Renal cortex interstitium (tissue), 11 donors: ENCODE measurements at regions not wholly inside any gene's neighbourhood (a gene's known extent, or its start where the extent isn't known, plus 50 kb on each side); places are given as distances from the start of the nearest gene placed in this dataset.

Experiments
- DNase-seq, 11 donors: peaks; one replicate each; pipeline ENCODE4 v3.0.0-alpha.2; 2013; ENCODE audit warnings: low read depth in 9 of 11, low spot score in 4 of 11; ENCODE audit errors: extremely low read depth in 1 of 11

DNA sequence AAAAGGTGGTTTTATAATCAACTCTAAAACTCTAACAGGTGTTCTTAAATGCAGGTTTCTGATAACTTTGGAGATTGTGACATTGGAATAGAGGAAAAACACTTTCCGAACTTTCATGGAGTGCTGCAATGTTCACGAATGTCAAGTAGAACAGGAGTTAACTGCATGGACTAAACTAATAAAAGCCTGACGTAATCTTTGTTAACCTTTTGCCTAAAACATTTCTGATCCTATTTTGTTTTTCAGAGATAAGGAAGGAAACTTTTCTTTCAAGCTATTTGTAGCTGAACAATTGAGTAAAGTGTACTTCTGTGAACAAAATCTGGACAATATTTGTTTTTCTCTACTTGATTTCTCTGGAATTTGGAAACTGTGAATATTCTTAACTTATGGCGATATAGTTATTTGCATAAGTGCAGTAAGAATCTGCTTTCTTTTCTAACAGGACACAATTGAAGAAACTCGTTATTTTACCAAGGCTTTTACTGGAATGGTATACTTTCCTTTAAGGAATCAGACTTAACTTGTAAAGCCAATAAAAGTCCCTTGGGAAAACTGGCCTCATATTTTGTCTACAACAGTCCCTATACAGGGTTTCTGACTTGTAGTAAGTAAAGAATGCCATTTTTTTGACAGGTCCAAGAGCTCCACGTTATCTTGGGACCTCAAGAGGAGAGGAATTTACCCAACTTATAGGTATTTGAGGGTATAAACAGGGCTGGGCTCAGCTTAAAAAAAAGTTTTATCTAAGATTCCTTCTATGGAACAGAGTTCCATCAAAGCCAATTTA lies 154.7 kb downstream of the NXNL2 start:
- no peak for DNase-seq

DNA sequence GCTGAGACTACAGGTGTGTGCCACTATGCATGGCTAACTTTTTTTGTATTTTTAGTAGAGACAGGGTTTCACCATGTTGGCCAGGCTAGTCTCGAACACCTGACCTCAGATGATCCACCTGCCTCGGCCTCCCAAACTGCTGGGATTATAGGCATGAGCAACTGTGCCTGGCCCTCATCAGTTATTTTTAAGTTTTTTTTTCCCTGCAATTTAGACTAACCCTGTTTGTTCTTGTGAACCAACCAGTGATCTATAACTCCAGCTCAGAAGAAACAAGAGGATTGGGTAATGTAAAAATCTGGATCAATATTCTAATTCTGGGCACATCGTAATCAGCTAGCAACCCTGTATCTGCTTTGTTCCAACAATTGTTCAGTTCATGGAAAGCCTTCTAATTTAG lies 155.7 kb downstream of the NXNL2 start:
- DNase-seq = no peak

DNA sequence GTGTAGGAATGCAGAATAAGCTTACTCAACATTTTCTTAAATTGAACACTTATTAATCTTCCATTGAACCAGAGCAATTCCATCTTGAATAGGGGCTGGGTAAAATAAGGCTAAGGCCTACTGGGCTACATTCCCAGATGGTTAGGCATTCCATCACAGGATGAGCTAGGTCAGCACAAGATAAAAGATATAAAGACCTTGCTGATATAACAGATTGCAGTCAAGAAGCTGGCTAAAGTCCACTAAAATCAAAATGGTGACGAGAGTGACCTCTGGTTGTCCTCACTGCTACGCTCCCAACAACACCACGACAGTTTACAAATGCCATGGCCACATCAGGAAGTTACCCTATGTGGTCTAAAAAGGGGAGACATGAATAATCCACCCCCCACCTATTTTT lies 156.1 kb downstream of the NXNL2 start:
- DNase-seq = no peak

DNA sequence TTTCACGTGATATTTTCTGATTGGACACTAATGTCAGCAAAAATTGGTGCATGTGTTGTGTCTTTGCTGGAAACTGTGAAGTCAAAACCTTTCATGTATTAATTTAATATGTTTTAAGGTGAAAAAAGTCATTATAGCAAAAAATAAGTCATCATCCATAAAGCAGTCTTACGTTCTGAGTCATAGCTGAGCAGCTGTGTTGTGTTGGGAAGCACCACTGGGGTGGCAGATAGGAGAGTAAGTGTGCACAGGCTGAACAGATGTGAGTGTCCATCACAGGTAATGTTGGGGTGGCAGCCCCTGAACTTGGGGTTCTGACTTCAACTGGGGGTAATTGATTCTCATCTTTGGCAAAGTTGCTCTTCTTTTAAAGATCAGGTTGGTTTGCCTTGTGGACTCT lies 156.8 kb downstream of the NXNL2 start:
- no peak for DNase-seq

DNA sequence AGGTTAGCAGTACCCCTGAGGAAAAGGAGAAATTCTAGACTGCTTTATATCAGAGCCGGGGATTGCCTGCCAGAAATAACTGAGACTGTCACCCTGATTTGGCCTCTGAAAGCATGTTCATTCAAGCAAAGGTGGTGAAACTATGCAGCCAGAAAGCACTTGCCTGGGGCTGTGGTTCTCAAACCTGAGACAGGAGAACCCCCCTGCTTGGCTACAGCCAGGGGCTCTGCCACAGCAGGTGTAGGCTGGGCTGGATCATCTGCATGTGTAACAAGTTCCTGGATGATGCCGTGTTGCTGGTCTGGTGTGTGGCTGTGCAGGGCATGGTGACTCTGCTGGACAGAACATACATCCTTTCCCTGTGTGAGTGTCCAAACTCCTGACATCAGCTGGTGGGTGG lies 157.8 kb downstream of the NXNL2 start:
- no peak for DNase-seq

DNA sequence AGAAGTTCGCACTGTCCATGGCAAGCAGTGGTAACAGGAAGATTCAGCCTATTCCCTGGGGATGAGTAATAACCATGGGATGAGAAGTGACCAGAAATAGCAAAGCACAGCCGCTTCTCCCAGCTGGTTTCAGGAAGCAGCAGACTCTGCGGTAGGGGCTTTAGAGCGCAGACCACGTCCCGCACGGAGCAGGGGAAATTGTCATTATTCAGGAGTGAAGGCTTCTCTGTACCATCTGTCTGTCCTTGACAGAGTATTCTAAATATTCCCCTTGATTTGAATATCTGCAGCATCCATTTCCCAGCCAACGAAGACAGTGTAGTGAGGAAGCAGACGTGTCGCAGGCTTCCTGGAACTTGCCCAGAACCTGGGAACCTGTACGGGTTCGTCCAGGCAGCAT lies 159.6 kb downstream of the NXNL2 start:
- DNase-seq = no peak

DNA sequence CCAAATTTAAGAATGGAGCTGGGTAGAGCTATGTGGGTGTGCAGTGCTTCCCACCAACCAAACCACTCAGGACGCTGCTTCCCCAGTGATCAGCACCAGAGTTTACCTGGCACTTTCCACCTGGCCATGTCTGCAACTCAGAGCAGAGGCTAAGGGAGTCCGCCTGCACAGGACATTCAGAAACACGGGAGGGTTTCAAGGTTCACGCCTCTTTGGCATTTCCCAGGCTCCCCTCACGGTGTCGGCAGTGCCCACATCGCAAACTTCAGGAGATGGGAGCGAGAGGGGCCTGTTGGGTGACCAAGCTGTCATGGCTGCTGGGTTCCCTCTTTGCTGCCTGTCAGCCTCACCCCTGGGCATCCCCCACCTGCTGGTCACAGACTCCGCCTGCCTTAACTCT lies 161.5 kb downstream of the NXNL2 start:
- no peak for DNase-seq

DNA sequence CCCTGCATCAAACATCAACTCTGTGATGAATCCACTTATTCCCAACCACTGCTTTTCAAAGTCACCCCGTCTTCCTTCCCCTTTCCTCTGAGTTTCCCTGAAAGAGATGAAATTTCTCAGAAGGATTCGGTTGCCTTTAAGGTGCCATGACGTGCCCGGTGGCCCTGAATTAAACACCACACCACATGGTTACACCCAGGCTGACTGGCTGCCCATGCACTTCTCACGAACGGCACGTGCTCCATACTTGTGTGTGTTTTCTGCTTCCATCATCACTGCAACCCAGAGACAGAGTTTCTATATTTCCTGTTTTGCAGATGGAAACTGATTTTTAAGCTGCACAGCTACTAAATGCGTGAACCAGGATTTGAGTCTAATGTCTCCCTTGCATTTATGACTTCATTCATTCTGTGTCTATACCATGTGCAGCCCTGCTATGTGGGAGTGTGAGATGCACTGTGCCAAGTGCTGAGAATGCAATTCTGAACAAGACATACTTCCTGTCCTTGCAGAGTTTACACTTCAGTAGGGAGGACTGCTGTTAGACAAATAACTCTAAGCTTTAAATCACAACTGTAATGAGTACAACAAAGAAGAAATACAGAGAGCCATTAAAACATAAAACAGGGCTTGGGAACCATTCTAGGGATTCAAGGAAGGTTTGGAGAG lies 162.9 kb downstream of the NXNL2 start:
- peak in 5 of 11 donors; percentile 41 to 71 (median 52) for DNase-seq

DNA sequence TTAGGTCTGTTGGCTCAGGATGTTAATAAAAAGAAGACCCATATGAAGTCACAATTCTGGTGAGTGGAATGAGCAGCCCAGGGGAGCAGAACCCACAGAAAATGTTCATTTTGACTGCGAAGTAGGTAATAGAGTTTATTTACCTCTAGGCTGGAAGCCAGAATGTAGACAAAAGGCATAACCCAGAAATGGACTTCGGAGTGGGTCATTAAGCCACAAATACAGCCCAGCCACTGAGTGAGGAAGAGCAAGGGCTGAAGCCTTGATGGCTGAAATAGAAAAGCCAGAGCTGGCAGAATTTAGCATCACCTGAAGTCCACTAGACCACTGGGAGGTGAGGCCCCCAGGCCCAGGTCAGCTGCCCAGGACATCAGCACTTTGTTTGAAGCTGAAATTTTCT lies 168.0 kb downstream of the NXNL2 start:
- DNase-seq = no peak

DNA sequence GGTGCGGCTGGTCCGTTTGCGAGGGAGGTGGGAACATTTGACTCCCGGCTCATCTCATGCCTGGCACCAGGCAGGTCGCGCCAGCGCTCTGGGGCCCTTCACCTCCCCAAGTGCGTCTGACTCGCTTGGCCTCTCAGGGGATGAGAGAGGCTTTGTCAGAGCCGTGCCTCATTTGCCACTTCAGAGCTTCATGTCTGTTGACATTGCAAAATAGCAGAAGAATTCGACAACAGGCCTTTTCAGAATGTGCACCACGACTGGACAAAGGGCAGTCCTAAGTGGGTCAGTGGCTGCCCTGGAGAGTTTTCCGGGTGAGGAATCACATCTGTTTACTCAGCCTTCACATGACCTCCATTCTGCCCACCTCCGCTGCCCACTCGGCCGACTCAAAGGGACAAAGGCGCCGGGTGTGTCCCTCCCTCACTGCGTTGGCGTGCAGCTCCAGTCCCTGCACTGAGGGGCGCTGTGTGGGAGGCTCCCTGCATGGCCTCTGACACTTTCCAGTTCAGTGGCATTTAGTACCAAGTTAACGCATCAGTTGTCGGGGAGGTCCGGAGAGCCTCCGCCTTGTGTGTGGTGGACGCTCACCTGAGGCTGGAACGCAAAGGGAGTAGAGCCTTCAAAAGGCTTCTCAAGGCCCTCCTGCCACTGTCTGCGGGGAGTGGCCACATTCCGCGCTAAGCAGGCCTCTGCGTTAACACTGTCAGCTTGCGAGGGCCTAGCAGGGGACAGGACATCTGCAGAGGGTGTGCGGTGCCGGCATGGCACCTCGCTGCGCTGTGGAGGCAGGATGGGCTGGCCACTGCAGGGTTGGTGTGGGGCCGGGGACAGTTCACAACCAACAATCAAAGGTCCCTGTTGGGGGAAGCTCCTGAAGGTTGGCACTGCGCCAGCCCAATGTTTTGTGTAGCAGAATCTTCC lies 171.5 kb downstream of the NXNL2 start:
- DNase-seq = peak in 5 of 11 donors; percentile 61 to 75 (median 68)

DNA sequence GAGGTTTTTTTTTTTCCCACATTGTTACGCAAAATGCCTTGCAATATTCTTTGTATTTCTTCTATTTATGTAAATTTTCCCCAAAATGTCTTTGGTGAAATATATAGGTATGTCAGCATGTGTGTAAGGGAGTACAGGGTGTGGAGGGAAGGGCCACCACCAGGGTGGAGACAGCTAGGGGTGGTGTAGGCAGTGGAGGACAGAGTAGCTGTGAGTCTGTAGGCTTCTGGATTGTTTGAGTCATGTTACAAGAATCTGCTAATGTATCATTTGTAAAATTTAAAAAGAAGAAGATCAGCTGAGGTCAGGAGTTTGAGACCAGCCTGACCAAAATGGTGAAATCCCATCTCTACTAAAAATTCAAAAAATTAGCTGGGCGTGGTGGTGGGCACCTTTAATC lies 175.5 kb downstream of the NXNL2 start:
- no peak for DNase-seq

DNA sequence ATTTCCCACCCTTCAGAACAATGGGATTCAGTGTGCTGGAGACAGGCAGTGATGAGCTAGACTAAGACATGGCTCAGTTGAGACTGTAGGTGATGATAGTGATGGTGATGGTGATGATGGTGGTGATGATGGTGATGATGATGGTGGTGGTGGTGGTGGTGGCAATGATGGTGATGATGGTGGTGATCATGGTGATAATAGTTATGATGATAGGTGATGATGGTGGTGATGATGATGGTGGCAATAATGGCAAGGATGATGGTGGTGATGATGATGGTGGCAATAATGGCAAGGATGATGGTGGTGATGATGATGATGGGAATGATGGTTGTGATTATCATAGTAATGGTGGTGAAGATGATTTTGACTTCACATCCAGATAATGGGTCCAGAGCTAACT lies 176.7 kb downstream of the NXNL2 start:
- no peak for DNase-seq

DNA sequence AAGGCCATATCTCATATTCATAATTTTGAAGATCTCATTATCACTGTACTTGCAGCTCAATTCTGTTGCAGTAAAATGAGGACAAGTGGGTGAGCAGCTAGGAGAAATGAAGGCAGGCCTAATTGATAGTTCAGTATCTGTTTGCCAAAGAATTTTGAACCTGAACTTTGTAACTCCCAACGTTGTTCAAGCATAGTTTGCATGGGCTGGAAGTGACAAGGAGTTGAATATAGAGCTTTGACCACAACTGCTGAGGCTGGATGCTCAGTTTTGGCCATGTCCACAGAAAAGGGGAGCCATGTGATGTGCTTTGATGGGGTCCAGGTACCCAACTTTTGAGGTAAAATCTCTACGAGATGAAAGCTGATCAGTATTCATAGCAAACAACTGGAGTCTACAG lies 177.5 kb downstream of the NXNL2 start:
- no peak for DNase-seq

DNA sequence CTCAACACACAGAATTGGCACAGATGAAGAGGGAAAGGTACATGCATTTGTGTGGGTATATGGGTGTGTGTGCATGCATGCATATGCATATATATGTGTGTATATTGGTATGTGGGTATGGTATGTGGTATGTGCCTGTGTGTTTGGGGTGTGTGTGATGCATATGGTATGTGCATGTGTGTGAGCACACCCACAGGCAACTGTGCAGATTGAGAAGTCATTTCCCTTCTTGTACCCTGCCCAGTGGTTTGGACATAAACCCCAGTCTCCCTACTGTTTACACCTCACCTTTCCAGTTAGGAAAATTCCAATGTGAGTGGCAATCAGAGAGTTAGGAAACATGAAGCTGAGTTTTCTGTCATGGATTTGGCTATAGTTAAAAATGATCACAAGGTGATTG lies 178.0 kb downstream of the NXNL2 start:
- DNase-seq = no peak

DNA sequence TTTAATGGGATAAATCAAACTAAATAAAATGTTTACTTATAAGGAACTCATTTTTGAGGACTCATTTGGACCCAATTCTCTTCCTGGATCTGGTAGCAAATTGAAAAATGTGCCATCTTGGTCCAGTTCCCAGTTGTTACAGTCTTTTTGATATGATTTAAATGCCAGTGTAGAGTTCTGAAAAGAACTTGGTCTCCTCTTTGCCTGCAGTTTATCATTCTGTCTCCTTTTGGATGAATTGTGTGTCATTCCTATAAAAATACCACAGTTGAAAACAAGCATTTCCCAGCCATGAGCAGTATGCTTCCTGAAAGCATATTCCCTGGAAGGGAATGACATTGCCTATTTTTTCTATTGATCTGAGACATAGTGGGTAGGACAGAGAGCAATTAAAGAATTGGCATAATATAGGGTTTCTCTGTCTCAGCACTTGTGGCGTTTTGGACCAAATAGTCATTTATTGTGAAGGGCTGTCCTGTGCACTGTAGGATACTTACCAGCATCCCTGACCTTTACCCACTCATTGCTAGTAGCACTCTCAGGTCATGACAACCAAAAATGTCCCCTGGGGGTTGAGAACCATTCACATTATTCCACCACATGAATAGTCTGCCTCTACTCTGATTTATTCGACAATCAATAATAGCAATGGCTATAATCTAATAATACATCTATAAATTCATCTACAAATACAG lies 181.8 kb downstream of the NXNL2 start:
- DNase-seq = no peak

DNA sequence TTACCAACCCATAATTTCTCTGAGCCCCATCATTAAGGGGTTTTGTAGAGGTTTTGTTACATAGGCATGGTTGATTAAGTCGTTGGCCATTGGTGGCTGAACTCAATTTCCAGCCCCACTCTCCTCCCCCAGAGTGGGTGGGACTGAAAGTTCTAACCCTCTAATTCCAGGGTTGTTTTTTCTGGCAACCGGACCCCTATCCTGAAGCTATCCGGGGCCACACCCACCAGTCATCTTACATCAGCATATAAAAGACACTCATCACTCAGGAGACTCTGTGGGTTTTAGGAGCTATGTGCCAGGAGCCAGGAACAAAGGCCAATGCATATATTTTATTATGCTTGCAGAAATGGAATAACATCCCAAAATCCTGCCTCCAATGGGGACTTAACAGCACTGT lies 186.0 kb downstream of the NXNL2 start:
- DNase-seq = no peak

DNA sequence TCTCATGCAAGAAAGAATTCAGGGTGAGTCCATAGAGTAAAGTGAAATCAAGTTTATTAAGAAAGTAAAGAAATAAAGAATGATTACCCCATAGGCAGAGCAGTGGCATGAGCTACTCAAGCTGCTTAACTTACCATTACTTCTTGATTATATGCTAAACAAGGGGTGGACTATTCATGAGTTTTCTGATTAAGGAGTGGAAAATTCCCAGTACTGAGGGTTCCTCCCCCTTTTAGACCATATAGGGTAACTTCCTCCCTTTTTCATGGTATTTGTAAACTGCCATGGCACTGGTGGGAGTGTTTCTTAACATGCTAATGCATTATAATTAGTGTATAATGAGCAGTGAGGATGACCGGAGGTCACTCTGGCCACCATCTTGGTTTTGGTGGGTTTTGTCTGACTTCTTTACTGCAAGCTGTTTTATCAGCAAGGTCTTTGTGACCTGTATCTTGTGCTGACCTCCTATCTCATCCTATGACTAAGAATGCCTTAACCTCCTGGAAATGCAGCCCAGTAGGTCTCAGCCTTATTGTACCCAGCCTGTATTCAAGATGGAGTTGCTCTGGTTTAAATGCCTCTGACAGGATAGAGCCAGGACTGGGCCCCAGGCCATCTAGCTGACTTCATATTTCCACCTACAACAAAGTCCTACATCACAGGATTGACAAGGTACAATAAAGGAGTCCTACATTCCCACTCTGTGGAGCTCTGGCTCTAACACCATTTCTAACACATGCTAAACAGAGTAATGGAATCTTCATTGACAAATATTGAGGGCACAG lies 186.7 kb downstream of the NXNL2 start:
- no peak for DNase-seq

DNA sequence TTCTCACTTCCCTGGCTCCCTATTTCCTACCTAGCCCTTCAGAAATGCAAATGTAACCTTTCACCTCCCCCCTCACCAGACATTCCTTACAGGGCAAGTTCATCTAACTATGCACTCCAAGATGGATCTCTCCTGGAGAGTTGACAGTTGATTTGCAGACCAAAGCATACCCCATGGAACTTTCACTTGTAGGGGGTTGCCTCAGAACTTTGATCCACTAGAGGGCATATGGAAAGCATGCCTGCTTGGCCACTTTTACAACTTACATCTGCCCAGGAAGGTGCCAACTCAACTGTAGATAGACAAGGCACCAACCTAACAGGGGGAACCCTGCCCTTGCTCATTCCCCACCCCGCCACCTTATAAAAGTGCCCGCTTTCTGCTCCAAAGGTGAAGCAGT lies 187.8 kb downstream of the NXNL2 start:
- DNase-seq = no peak

DNA sequence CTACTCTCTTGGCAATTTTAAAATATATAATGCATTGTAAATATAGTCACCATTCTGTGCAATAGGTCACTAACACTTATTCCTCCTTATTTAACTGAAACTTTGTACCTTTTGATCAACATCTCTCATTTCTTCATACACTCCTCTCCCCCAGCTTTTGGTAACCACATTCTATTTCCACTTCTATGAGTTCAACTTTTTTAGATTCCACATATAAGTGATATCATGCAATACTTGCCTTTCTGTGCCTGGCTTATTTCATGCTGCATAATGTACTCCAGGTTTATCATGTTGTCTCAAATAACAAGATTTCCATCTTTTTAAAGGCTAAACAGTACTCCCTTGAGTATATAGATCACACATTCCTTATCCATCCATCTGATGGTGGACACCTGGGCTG lies 188.8 kb downstream of the NXNL2 start:
- DNase-seq = no peak
